ENCODE measurements at regions not wholly inside any gene's neighbourhood (a gene's known extent, or its start where the extent isn't known, plus 50 kb on each side); places are given as distances from the start of the nearest gene placed in this dataset.
"Not testable (repeated sequence)": the region's sequence is repeated elsewhere in the genome, so short reads cannot be mapped to it uniquely, and the experiment has no call there.

DNA sequence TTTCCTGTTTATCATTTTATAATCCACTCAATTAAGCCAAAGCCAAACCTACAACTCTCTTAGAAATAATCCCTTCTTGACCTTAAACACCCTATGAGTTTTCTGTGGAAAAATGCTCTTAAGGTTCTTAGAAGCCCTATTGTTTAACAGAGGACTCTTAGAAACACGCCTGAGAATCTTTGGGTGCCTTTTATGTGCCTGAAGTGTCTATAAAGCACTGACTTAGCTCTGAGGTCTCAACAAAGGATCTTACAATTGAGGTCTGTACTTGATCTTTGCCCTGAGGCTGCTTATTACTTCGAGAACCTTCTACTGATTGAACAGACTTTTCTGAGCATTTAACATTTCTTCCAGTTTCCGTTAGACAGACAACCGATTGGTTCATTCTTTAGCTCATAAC lies 353.3 kb upstream of the SORCS1 start:
- Histone ChIP-seq H3K4me1 (ENCODE audit: insufficient read depth, low read length, poor library complexity, severe bottlenecking) (no peaks in the 10 kb centered on the region), H3K4me2 (ENCODE audit: low read length) (no peak overlapping the region), H2AFZ (ENCODE audit: low read length) (no peak overlapping the region), H3K27ac (ENCODE audit: low read depth, low read length, poor library complexity, severe bottlenecking) (no peak overlapping the region), H3K9me2 (ENCODE audit: insufficient read depth, low read length) (no peaks in the 10 kb centered on the region), H3K9me3 (ENCODE audit: low read length) (no peaks in the 10 kb centered on the region), H3K79me2 (ENCODE audit: insufficient read depth, low read depth, low read length) (no peaks in the 10 kb centered on the region), H3K4me3 (ENCODE audit: low read depth, low read length, poor library complexity, severe bottlenecking) (no peak overlapping the region), H3K36me3 (ENCODE audit: insufficient read depth, low read length) (no peaks in the 10 kb centered on the region), H4K20me1 (ENCODE audit: insufficient read depth, low read length) (no peaks in the 10 kb centered on the region)
- intact Hi-C loops (cut with micrococcal nuclease; ENCODE audit: unreplicated experiment): no loop called here
- DNase-seq (ENCODE audit: low spot score): no peak
- ChIA-PET CTCF (ENCODE audit: unreplicated experiment) (no interaction called here), POLR2A (no interaction called here)
- BruUV-seq (replicated peaks): no TSS peak
- no peak for TF ChIP-seq EZH2phosphoT487 (IDR thresholded peaks at IDR 0.05; ENCODE audit: borderline replicate concordance, low read depth, low read length)
- TF ChIP-seq CTCF (conservative IDR thresholded peaks at IDR 0.05; ENCODE audit: low read length): no peak

DNA sequence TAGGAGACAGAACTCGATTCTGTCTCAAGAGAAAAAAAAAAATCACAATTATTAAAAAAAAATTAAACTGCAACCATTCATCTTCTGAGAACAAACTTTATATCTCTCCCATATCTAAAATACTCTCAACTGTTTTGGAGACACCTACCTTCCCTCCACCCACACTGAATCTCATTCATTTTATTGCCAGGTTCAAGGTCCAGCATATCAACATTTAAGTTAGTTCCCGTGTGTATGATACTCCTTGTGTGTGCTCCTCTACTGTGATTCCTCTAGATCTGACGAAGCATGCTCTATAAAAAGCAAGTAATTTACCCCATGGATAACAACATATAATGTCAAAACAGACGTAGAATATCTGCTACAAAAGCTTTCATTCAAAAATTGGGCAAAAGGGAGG lies 351.8 kb upstream of the SORCS1 start:
- POLR2A ChIA-PET: no interaction called here
- CTCF ChIA-PET (ENCODE audit: unreplicated experiment): no interaction called here
- Histone ChIP-seq H3K79me2 (ENCODE audit: insufficient read depth, low read depth, low read length) (no peaks in the 10 kb centered on the region), H3K4me2 (ENCODE audit: low read length) (no peak overlapping the region), H4K20me1 (ENCODE audit: insufficient read depth, low read length) (no peaks in the 10 kb centered on the region), H2AFZ (ENCODE audit: low read length) (no peak overlapping the region), H3K9me2 (ENCODE audit: insufficient read depth, low read length) (no peaks in the 10 kb centered on the region), H3K27ac (ENCODE audit: low read depth, low read length, poor library complexity, severe bottlenecking) (no peak overlapping the region), H3K4me3 (ENCODE audit: low read depth, low read length, poor library complexity, severe bottlenecking) (no peak overlapping the region), H3K9me3 (ENCODE audit: low read length) (no peaks in the 10 kb centered on the region), H3K4me1 (ENCODE audit: insufficient read depth, low read length, poor library complexity, severe bottlenecking) (no peaks in the 10 kb centered on the region), H3K36me3 (ENCODE audit: insufficient read depth, low read length) (no peaks in the 10 kb centered on the region)
- intact Hi-C loops (cut with micrococcal nuclease; ENCODE audit: unreplicated experiment): no loop called here
- no TSS peak for BruUV-seq (replicated peaks)
- TF ChIP-seq CTCF (conservative IDR thresholded peaks at IDR 0.05; ENCODE audit: low read length) (no peak), EZH2phosphoT487 (IDR thresholded peaks at IDR 0.05; ENCODE audit: borderline replicate concordance, low read depth, low read length) (no peak)
- no peak for DNase-seq (ENCODE audit: low spot score)

DNA sequence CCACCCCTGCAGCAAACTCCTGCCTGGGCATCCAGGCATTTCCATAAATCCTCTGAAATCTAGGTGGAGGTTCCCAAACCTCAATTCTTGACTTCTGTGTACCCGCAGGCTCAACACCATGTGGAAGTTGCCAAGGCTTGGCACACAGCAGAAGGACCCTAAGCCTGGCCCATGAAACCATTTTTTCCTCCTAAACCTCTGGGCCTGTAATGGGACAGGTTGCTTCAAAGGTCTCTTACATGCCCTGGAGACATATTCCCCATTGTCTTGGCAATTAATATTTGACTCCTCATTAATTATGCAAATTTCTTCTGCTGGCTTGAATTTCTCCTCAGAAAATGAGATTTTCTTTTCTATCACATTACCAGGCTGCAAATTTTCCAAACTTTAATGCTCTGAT lies 339.5 kb upstream of the SORCS1 start:
- H2AFZ ChIP-seq (ENCODE audit: low read length); H3K4me3 ChIP-seq (ENCODE audit: low read depth, low read length, poor library complexity, severe bottlenecking); H3K4me2 ChIP-seq (ENCODE audit: low read length); CTCF ChIA-PET (ENCODE audit: unreplicated experiment); H3K36me3 ChIP-seq (ENCODE audit: insufficient read depth, low read length); H3K79me2 ChIP-seq (ENCODE audit: insufficient read depth, low read depth, low read length); BruUV-seq (replicated peaks); H3K9me2 ChIP-seq (ENCODE audit: insufficient read depth, low read length); H3K27ac ChIP-seq (ENCODE audit: low read depth, low read length, poor library complexity, severe bottlenecking); H3K4me1 ChIP-seq (ENCODE audit: insufficient read depth, low read length, poor library complexity, severe bottlenecking); POLR2A ChIA-PET; intact Hi-C loops (cut with micrococcal nuclease; ENCODE audit: unreplicated experiment); H3K9me3 ChIP-seq (ENCODE audit: low read length); H4K20me1 ChIP-seq (ENCODE audit: insufficient read depth, low read length); DNase-seq (ENCODE audit: low spot score): not testable (repeated sequence)

Measured in OCI-LY7 (cell line).